ENCODE measurements at regions not wholly inside any gene's neighbourhood (a gene's known extent, or its start where the extent isn't known, plus 50 kb on each side); places are given as distances from the start of the nearest gene placed in this dataset.

DNA sequence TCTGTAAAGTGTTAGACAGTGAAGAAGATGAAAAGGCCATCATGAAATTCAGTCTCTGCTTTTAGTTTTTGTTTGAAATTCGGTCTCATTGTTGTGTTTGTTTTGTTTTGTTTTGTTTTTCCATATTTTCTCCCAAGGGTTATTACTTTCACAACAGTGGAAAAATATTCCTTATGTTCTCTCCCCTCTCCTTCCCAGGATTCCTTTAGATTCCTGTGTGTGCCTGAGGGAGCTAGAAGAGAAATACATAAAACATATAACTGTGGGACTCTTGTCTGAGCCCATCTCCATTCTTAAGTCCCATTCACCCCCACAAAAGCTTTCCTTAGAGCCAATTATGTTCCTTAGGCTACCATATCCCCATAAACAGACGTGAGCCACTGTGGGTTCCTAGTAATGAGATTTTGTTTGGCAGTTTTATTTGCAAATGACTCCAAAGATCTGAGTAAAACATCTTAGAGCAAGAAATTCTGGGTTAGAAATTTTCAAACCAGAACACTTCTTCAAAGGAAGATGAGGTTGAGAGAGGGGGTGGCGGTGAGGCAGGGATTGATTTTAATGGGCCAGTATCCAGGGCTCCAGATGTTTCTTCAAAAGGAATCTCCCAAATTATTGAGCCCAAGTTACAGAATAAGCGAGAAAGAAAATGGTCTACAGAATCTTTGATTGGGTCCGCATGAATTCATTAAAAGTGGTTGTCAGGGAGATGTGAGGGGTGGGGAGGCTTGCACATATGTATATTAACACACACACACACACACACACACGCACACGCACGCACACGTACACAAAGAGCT, 157.8 kb upstream of the TNP1 start:
- WGBS, 2 donors: 62 to 74% methylated on average over 9 of the region's 9 CpGs
- H3K36me3 ChIP-seq (ENCODE audit: low read depth, missing control alignments): no peaks in the 10 kb centered on the region
- no peak for DNase-seq
- H3K27me3 ChIP-seq: no peaks in the 10 kb centered on the region
- H3K27ac ChIP-seq: no peak overlapping the region
- intact Hi-C loops (cut with DNase I; ENCODE audit: low total_unique reads): no loop called here
- H3K9me3 ChIP-seq: no peaks in the 10 kb centered on the region
- no peaks in the 10 kb centered on the region for H3K4me1 ChIP-seq
- TF ChIP-seq POLR2A (IDR thresholded peaks at IDR 0.05): no peak
- TF ChIP-seq, protein P1, sequence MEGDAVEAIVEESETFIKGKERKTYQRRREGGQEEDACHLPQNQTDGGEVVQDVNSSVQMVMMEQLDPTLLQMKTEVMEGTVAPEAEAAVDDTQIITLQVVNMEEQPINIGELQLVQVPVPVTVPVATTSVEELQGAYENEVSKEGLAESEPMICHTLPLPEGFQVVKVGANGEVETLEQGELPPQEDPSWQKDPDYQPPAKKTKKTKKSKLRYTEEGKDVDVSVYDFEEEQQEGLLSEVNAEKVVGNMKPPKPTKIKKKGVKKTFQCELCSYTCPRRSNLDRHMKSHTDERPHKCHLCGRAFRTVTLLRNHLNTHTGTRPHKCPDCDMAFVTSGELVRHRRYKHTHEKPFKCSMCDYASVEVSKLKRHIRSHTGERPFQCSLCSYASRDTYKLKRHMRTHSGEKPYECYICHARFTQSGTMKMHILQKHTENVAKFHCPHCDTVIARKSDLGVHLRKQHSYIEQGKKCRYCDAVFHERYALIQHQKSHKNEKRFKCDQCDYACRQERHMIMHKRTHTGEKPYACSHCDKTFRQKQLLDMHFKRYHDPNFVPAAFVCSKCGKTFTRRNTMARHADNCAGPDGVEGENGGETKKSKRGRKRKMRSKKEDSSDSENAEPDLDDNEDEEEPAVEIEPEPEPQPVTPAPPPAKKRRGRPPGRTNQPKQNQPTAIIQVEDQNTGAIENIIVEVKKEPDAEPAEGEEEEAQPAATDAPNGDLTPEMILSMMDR (IDR thresholded peaks at IDR 0.05): no peak
- no peak overlapping the region for H3K4me3 ChIP-seq

GRCh38 chr2:217016796-217017419, 157.0 kb upstream of the TNP1 start:
- H3K4me1 ChIP-seq: no peaks in the 10 kb centered on the region
- H3K36me3 ChIP-seq (ENCODE audit: low read depth, missing control alignments): no peaks in the 10 kb centered on the region
- TF ChIP-seq, protein P1 (IDR thresholded peaks at IDR 0.05): no peak
- TF ChIP-seq POLR2A (IDR thresholded peaks at IDR 0.05): no peak
- no peak overlapping the region for H3K4me3 ChIP-seq
- DNase-seq: no peak
- intact Hi-C loops (cut with DNase I; ENCODE audit: low total_unique reads): no loop called here
- no peaks in the 10 kb centered on the region for H3K27me3 ChIP-seq
- H3K9me3 ChIP-seq: no peaks in the 10 kb centered on the region
- no peak overlapping the region for H3K27ac ChIP-seq
- 76 to 82% methylated on average over 7 of the region's 7 CpGs for whole genome bisulfite sequencing, 2 donors

GRCh38 chr2:217014328-217015105, 154.7 kb upstream of the TNP1 start:
- Histone ChIP-seq H3K4me3 (no peak overlapping the region), H3K27me3 (no peaks in the 10 kb centered on the region), H3K27ac (no peak overlapping the region), H3K36me3 (ENCODE audit: low read depth, missing control alignments) (no peaks in the 10 kb centered on the region), H3K4me1 (no peaks in the 10 kb centered on the region), H3K9me3 (no peaks in the 10 kb centered on the region)
- 90 to 91% methylated on average over 6 of the region's 6 CpGs for WGBS, 2 donors
- intact Hi-C loops (cut with DNase I; ENCODE audit: low total_unique reads): no loop called here
- DNase-seq: no peak
- TF ChIP-seq, protein P1 (IDR thresholded peaks at IDR 0.05): no peak
- no peak for TF ChIP-seq POLR2A (IDR thresholded peaks at IDR 0.05)

DNA sequence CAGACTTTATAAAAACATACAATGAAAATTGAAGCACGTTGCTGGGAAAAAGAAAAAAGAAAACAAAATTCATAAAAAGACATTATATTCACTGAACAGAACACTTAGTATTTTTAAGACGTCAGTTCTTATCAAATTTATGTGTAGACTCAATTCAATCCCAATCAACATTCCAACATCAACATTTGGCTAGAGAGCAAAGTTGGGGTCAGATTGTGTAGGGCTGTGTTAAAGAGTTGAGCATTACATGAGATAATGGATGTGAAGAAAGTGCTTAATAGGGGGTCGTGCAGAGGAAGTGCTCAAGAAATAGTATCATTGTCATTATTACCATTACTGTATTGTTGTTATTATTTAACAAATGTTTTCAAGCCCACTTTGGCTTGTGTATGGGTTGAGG, 154.1 kb upstream of the TNP1 start:
- H3K27ac ChIP-seq: no peak overlapping the region
- H3K36me3 ChIP-seq (ENCODE audit: low read depth, missing control alignments): no peaks in the 10 kb centered on the region
- no peaks in the 10 kb centered on the region for H3K27me3 ChIP-seq
- no peaks in the 10 kb centered on the region for H3K4me1 ChIP-seq
- no peak overlapping the region for H3K4me3 ChIP-seq
- intact Hi-C loops (cut with DNase I; ENCODE audit: low total_unique reads): no loop called here
- no peak for TF ChIP-seq POLR2A (IDR thresholded peaks at IDR 0.05)
- TF ChIP-seq, protein P1 (IDR thresholded peaks at IDR 0.05): no peak
- H3K9me3 ChIP-seq: no peaks in the 10 kb centered on the region
- DNase-seq: no peak
- 60 to 64% methylated on average over 3 of the region's 3 CpGs for WGBS, 2 donors

All from testis (tissue), 2 donors.